ENCODE measurements at regions not wholly inside any gene's neighbourhood (a gene's known extent, or its start where the extent isn't known, plus 50 kb on each side); places are given as distances from the start of the nearest gene placed in this dataset.

DNA sequence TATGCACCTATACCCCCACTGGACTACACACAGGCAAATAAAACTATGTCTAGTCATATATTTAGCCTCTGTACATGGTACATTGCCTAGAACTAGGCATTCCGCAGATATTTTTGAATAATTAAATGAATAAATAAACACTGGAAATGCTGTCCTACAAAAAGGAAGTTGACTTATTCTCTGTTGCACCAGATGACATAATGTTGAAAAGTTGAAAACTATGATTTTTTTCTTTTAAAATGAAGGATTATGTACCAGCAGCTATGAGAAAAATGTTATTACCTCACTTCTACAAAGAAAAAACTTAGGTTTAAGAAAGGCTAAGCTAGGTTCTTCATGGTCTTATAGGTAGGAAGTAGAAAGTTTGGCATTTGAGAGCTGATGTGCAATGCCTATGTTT is 856.6 kb downstream of the METTL15 start:
- H3K27me3 ChIP-seq (ENCODE audit: insufficient read depth, poor library complexity, severe bottlenecking), result no peaks in the 10 kb centered on the region
- no peak overlapping the region for H3K4me3 ChIP-seq (replicated peaks; ENCODE audit: insufficient read depth, low read length)
- DNase-seq (ENCODE audit: low read depth in 1 of 2, low spot score in 1 of 2), result no peak
- H3K27ac ChIP-seq (replicated peaks), result no peak overlapping the region
- no peak for TF ChIP-seq POLR2AphosphoS5 (IDR thresholded peaks at IDR 0.05; ENCODE audit: low read depth)
- TF ChIP-seq SPI1 (IDR thresholded peaks at IDR 0.05; ENCODE audit: borderline replicate concordance, low read depth), result no peak
- TF ChIP-seq, protein P1, sequence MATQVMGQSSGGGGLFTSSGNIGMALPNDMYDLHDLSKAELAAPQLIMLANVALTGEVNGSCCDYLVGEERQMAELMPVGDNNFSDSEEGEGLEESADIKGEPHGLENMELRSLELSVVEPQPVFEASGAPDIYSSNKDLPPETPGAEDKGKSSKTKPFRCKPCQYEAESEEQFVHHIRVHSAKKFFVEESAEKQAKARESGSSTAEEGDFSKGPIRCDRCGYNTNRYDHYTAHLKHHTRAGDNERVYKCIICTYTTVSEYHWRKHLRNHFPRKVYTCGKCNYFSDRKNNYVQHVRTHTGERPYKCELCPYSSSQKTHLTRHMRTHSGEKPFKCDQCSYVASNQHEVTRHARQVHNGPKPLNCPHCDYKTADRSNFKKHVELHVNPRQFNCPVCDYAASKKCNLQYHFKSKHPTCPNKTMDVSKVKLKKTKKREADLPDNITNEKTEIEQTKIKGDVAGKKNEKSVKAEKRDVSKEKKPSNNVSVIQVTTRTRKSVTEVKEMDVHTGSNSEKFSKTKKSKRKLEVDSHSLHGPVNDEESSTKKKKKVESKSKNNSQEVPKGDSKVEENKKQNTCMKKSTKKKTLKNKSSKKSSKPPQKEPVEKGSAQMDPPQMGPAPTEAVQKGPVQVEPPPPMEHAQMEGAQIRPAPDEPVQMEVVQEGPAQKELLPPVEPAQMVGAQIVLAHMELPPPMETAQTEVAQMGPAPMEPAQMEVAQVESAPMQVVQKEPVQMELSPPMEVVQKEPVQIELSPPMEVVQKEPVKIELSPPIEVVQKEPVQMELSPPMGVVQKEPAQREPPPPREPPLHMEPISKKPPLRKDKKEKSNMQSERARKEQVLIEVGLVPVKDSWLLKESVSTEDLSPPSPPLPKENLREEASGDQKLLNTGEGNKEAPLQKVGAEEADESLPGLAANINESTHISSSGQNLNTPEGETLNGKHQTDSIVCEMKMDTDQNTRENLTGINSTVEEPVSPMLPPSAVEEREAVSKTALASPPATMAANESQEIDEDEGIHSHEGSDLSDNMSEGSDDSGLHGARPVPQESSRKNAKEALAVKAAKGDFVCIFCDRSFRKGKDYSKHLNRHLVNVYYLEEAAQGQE (IDR thresholded peaks at IDR 0.05; ENCODE audit: insufficient replicate concordance, low read depth), result no peak
- TF ChIP-seq, protein P2, sequence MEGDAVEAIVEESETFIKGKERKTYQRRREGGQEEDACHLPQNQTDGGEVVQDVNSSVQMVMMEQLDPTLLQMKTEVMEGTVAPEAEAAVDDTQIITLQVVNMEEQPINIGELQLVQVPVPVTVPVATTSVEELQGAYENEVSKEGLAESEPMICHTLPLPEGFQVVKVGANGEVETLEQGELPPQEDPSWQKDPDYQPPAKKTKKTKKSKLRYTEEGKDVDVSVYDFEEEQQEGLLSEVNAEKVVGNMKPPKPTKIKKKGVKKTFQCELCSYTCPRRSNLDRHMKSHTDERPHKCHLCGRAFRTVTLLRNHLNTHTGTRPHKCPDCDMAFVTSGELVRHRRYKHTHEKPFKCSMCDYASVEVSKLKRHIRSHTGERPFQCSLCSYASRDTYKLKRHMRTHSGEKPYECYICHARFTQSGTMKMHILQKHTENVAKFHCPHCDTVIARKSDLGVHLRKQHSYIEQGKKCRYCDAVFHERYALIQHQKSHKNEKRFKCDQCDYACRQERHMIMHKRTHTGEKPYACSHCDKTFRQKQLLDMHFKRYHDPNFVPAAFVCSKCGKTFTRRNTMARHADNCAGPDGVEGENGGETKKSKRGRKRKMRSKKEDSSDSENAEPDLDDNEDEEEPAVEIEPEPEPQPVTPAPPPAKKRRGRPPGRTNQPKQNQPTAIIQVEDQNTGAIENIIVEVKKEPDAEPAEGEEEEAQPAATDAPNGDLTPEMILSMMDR (IDR thresholded peaks at IDR 0.05; ENCODE audit: insufficient read depth, low read length), result no peak
- TF ChIP-seq GABPA (IDR thresholded peaks at IDR 0.05; ENCODE audit: low read depth), result no peak

- no peaks in the 10 kb centered on the region for H3K27me3 ChIP-seq (ENCODE audit: insufficient read depth, poor library complexity, severe bottlenecking)
- no peak for DNase-seq (ENCODE audit: low read depth in 1 of 2, low spot score in 1 of 2)
- H3K27ac ChIP-seq (replicated peaks), result no peak overlapping the region
- no peak overlapping the region for H3K4me3 ChIP-seq (replicated peaks; ENCODE audit: insufficient read depth, low read length)
- no peak for TF ChIP-seq SPI1 (IDR thresholded peaks at IDR 0.05; ENCODE audit: borderline replicate concordance, low read depth)
- no peak for TF ChIP-seq POLR2AphosphoS5 (IDR thresholded peaks at IDR 0.05; ENCODE audit: low read depth)
- TF ChIP-seq, protein P1 (IDR thresholded peaks at IDR 0.05; ENCODE audit: insufficient replicate concordance, low read depth), result no peak
- TF ChIP-seq GABPA (IDR thresholded peaks at IDR 0.05; ENCODE audit: low read depth), result no peak
- TF ChIP-seq, protein P2 (IDR thresholded peaks at IDR 0.05; ENCODE audit: insufficient read depth, low read length), result no peak
Observed at GRCh38 chr11:28963187-28963586, 855.0 kb downstream of the METTL15 start.

DNA sequence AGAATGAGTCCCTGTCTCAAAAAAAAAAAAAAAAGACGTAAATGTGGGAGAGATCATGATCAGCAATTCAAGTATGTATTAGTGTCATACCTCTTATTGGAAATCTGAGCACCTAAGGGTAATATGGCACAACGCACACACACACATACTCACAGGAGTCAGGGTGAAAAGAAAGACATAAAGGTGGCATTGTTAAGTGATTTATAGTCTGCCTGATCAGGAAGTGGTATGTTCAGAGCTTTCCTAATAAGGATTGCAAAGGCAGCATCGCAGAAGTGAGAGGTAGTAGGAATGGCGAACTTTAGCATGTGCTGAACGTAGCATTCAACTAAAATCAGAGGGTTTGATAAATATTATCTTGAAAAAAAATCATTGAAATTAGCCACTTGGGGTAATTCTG is 854.3 kb downstream of the METTL15 start:
- TF ChIP-seq, protein P2 (IDR thresholded peaks at IDR 0.05; ENCODE audit: insufficient read depth, low read length), result no peak
- TF ChIP-seq, protein P1 (IDR thresholded peaks at IDR 0.05; ENCODE audit: insufficient replicate concordance, low read depth), result no peak
- no peak for TF ChIP-seq GABPA (IDR thresholded peaks at IDR 0.05; ENCODE audit: low read depth)
- no peak for TF ChIP-seq SPI1 (IDR thresholded peaks at IDR 0.05; ENCODE audit: borderline replicate concordance, low read depth)
- TF ChIP-seq POLR2AphosphoS5 (IDR thresholded peaks at IDR 0.05; ENCODE audit: low read depth), result no peak
- DNase-seq (ENCODE audit: low read depth in 1 of 2, low spot score in 1 of 2), result no peak
- H3K27ac ChIP-seq (replicated peaks), result no peak overlapping the region

More for the DNA sequence above, 854.3 kb downstream of the METTL15 start:
- Histone ChIP-seq H3K4me3 (replicated peaks; ENCODE audit: insufficient read depth, low read length) (no peak overlapping the region), H3K27me3 (ENCODE audit: insufficient read depth, poor library complexity, severe bottlenecking) (no peaks in the 10 kb centered on the region)

Data from HL-60 (cell line).